Adipocyte (in vitro differentiated cells): ENCODE measurements at regions not wholly inside any gene's neighbourhood (a gene's known extent, or its start where the extent isn't known, plus 50 kb on each side); places are given as distances from the start of the nearest gene placed in this dataset.
"Not testable (repeated sequence)": the region's sequence is repeated elsewhere in the genome, so short reads cannot be mapped to it uniquely, and the experiment has no call there.

Source experiments
- DNase-seq: peaks from one replicate; pipeline ENCODE4 v3.0.0-alpha.2; 2015; ENCODE audit warnings: low read depth
- H3K27me3 ChIP-seq: replicated peaks from 2 replicates; pipeline ENCODE4 v1.7.0; 2013; ENCODE audit warnings: mild to moderate bottlenecking, low read length, moderate library complexity; ENCODE audit not compliant: control insufficient read depth, insufficient read depth
- H3K36me3 ChIP-seq: 2 replicates; pipeline ENCODE4 v1.7.0; 2013; ENCODE audit warnings: low read length, mild to moderate bottlenecking, moderate library complexity; ENCODE audit not compliant: control insufficient read depth, insufficient read depth, severe bottlenecking
- H3K4me1 ChIP-seq: 2 replicates; pipeline ENCODE4 v1.7.0; 2013; ENCODE audit warnings: mild to moderate bottlenecking, low read length, moderate library complexity; ENCODE audit not compliant: control insufficient read depth, insufficient read depth
- H3K4me3 ChIP-seq: 2 replicates; pipeline ENCODE4 v1.7.0; 2013; ENCODE audit warnings: mild to moderate bottlenecking, low read length, moderate library complexity
- H3K9ac ChIP-seq: 2 replicates; pipeline ENCODE4 v1.7.0; 2013; ENCODE audit warnings: mild to moderate bottlenecking, low read length, moderate library complexity
- H3K9me3 ChIP-seq: 2 replicates; pipeline ENCODE4 v1.7.0; 2013; ENCODE audit warnings: mild to moderate bottlenecking, low read length, moderate library complexity; ENCODE audit not compliant: control insufficient read depth

DNA sequence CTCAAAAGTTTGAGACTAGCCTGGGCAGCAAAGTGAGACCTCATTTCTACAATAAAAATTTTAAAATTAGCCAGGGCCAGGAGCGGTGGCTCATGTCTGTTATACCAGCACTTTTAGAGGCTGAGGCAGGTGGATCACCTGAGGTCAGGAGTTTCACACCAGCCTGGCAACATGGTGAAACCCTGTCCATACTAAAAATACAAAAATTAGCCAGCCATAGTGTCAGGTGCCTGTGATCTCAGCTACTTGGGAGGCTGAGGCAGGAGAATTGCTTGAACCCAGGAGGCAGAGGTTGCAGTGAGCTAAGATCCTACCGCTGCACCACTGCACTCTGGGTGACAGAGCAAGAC, 85.1 kb upstream of the MAP4 start:
- H3K9ac ChIP-seq, H3K4me3 ChIP-seq, H3K9me3 ChIP-seq, H3K27me3 ChIP-seq, DNase-seq, H3K36me3 ChIP-seq, H3K4me1 ChIP-seq: not testable (repeated sequence)

DNA sequence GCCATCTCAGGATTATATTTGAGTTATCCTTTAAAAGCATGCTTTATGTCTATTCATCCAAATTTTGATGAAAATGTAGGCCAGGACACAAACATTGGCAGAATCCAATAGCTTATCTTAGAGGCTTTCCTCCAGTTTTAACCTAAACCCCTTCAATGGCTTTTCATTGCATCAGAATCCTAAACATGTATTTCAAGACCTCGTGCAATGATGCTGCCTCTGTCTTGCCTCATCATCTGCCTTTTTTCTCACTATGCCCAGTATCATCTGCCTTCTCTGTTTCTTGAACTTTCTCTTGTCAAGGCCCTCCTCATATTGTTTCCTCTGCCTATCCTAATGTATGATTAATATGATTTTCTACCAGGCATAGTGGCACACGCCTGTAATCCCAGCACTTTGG, 76.1 kb upstream of the MAP4 start:
- no peaks in the 10 kb centered on the region for H3K9me3 ChIP-seq
- no peaks in the 10 kb centered on the region for H3K36me3 ChIP-seq
- H3K4me3 ChIP-seq, result no peak overlapping the region
- H3K9ac ChIP-seq, result no peak overlapping the region
- DNase-seq, result no peak
- peaks cover 5% of the 10 kb centered on the region for H3K4me1 ChIP-seq
- H3K27me3 ChIP-seq, result no peaks in the 10 kb centered on the region

DNA sequence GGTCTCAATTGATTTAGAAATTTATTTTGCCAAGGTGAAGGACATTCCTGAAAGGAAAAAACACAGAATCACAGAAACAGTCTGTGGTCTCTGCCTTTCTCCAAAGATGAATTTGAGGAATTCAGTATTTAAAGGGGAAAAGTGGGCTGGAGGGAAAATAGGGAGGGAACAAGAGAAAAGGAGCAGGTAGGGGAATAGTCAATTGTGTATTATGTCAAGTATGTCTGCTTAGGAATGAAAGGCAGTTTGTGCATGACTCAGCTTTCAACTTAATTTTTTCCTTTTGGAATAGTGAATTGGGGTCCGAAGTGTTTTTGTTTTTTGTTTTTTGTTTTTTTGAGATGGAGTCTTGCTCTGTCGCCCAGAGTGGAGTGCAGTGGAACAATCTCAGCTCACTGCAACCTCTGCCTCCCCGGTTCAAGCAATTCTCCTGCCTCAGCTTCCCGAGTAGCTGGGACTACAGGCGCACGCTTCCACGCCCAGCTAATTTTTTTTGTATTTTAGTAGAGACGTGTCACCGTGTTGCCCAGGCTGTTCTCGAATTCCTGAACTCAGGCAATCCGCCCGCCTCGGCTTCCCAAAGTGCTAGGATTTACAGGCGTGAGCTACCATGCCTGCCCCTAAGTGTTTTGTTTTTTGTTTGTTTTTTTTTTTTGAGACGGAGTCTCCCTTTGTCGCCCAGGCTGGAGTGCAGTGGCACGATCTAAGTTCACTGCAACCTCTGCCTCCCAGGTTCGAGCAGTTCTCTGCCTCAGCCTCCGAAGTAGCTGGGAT, 74.1 kb upstream of the MAP4 start:
- peak overlapping the region; percentile 87 for H3K4me3 ChIP-seq

DNA sequence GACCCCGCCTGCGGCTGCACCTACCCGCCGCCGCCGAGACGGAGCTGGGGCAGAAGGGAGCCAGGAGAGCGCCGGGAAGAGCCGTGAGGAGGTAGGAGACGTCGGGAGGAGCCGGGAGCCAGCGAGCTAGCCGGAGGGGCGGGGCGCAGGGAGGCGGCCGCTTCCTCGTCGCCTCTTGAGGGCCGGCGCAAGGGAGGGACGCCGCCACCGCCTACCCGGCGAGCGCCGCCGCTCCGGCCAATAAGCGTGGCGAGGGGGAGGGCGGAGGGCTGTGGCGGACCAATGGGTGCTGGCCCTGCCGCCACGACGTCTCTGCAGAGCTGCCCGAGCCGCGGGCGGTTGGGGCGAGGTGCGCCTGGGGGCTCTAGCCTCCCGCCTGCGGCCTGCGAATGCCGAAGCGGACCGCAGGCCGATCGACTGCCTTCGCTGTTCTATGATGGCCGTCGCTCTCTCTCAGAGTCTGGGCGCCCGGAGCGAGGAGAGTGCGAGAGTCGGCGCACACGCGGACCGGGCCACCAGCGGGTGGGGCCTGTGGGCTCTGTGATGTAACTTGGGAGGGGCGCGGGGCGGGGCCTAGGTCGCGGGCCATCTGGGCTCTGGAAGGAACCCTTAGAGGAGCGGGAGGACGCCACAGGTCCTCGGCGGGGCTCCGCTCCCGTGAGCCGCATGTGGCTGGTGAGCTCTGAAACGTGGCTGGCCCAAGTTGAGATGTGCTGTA, 72.7 kb upstream of the MAP4 start:
- Histone ChIP-seq H3K4me1 (peaks cover 35% of the 10 kb centered on the region), H3K4me3 (peak overlapping the region; percentile 87), H3K9ac (peak overlapping the region; percentile 98), H3K9me3 (no peaks in the 10 kb centered on the region), H3K36me3 (no peaks in the 10 kb centered on the region), H3K27me3 (no peaks in the 10 kb centered on the region)
- peak; percentile 98 for DNase-seq

More for the DNA sequence above, 74.1 kb upstream of the MAP4 start:
- no peaks in the 10 kb centered on the region for H3K27me3 ChIP-seq
- H3K36me3 ChIP-seq, result no peaks in the 10 kb centered on the region
- DNase-seq, result no peak
- H3K9ac ChIP-seq, result peak overlapping the region; percentile 98
- no peaks in the 10 kb centered on the region for H3K9me3 ChIP-seq
- H3K4me1 ChIP-seq, result peaks cover 23% of the 10 kb centered on the region

DNA sequence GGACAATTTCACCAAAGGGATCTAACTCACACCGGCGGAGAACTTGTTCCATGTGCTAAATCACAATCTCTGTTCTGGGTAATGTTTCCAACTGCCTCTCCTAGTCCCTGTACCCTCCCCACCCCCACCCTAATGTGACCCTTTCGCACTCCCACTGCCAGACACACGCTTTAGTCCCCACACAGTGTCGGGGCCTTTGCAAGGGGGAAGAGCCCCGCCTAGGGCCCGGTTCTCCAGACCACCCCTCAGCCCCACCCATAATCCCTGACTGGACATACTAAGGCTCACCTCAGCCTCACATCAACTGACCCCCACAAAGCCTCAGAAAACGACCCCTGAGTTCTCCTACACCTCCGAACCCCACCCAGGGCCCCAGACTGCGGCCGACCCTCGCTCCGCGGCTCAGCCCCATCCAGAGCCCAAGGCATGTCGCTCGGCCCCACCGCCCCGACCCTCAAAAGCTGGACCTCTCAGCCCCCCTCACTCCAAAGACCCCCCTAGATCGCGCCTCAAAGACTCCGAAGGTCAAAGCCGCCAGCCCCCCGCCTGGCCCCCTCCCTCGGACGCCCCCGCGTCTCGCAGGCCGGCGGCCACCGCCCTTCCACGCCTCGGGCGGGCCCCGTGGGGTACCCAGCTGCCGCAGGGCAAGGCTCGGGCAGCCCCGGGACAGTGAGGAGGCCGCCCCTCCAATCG, 72.0 kb upstream of the MAP4 start:
- Histone ChIP-seq H3K4me1 (peaks cover 35% of the 10 kb centered on the region), H3K36me3 (no peaks in the 10 kb centered on the region), H3K9me3 (no peaks in the 10 kb centered on the region), H3K27me3 (no peaks in the 10 kb centered on the region), H3K4me3 (peak overlapping the region; percentile 87), H3K9ac (peak overlapping the region; percentile 98)
- DNase-seq, result peak; percentile 70

DNA sequence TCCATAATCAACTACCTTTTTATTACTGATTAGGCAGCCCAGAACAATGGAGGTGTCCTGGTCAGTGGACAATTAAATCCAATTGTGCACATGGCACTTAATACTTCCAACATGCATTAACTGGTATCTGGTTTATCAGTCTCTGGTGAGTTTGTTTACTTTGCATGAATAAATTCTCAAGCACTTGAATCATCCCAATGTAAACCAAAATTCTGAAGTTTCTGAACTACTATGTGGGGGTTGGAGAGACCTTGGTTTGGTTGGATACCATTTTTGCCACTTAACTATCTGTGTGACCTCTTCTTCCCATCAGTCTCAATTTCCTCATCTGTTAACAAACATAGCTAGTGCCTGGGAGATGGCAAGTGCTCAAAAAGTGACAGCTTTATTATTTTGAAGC, 70.5 kb upstream of the MAP4 start:
- peak; percentile 55 for DNase-seq
- no peaks in the 10 kb centered on the region for H3K36me3 ChIP-seq
- peaks cover 47% of the 10 kb centered on the region for H3K4me1 ChIP-seq
- H3K9ac ChIP-seq, result peak overlapping the region; percentile 98
- no peaks in the 10 kb centered on the region for H3K27me3 ChIP-seq
- H3K4me3 ChIP-seq, result peak overlapping the region; percentile 87
- H3K9me3 ChIP-seq, result no peaks in the 10 kb centered on the region

DNA sequence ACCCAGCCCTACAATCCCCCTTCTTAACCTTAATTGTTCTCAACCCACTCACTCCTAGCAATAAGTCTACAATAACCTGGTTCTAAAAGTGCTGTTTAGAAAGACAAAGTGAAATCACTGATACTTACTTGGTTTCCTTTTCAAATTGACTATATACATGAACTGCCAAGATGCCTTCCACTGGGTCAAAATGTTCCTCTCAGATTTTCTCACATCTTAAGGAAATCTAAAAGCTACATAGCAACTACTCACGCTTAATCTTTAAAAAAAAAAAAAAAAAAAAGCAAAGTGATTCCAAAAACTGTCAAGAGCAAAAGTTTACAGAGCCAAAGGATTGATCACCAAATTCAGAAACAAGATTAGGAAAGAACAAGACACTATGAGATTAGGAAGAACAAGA, 68.7 kb upstream of the MAP4 start:
- peak overlapping the region; percentile 8 for H3K9ac ChIP-seq
- H3K36me3 ChIP-seq, result peaks cover 5% of the 10 kb centered on the region
- H3K9me3 ChIP-seq, result no peaks in the 10 kb centered on the region
- H3K27me3 ChIP-seq, result no peaks in the 10 kb centered on the region
- H3K4me3 ChIP-seq, result no peak overlapping the region
- DNase-seq, result no peak
- H3K4me1 ChIP-seq, result peaks cover 46% of the 10 kb centered on the region

DNA sequence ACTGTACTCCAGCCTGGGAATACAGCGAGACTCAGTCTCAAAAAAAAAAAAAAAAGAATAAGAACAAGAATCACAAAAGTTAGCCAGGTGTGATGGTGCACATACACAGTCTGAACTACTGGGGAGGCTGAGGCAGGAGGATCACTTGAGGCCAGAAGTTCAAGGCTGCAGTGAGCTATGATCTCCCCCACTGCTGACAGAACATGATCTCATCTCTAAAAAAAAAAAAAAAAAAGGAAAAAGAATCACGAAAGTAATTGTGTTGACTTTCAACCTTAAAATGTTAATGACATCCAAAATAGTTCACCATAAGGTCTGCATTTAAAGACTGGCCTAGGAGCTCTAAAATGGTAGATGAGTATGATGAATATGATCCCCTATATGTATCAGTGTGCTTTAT, 68.0 kb upstream of the MAP4 start:
- Histone ChIP-seq H3K4me3 (no peak overlapping the region), H3K36me3 (peaks cover 7% of the 10 kb centered on the region), H3K9me3 (no peaks in the 10 kb centered on the region), H3K4me1 (peaks cover 42% of the 10 kb centered on the region), H3K9ac (no peak overlapping the region), H3K27me3 (no peaks in the 10 kb centered on the region)
- DNase-seq, result no peak

DNA sequence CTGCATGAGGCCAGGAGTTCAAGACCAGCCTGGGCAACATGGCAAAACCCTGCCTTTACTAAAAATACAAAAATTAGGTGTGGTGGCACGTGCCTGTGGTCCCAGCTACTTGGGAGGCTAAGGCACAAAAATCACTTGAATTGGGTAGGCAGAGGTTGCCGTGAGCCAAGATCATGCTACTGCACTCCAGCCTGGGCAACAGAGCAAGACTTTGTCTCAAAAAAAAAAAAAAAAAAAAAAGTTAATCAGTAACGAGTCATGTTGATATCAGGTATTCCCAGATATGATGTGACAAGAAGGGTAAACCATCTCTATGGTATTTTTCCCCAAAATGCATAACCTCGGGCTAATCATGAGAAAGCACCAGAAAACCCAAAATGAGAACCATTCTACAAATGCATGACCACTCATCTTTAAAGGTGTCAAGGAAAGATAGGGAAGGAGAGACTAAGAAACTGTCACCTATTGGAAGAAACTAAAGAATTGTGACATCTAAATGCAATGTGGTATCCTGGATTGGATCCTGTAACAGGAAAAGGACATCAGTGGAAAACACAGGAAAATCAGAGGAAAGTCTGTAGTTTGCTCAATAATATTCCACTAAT, 66.5 kb upstream of the MAP4 start:
- Histone ChIP-seq H3K9me3 (no peaks in the 10 kb centered on the region), H3K4me3 (no peak overlapping the region), H3K4me1 (peaks cover 49% of the 10 kb centered on the region), H3K27me3 (no peaks in the 10 kb centered on the region), H3K36me3 (peaks cover 7% of the 10 kb centered on the region), H3K9ac (no peak overlapping the region)
- DNase-seq, result no peak

DNA sequence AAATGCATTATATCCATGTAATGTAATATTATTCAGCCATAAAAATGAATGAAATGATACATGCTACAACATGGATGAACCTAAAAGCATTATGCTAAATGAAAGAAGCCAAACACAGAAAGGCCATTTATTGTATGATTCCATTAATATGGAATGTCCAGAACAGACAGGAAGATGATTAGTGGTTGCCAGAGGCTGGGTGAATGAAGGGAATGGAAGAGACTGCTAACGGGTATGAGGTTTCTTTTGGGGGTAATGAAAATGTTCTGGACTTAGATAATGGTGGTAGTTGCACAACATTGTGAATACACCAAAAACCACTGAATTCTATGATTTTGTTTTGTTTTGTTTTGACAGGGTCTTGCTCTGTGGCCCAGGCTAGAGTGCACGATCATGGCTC, 61.6 kb upstream of the MAP4 start:
- peak; percentile 53 for DNase-seq
- Histone ChIP-seq H3K4me1 (peaks cover 24% of the 10 kb centered on the region), H3K27me3 (no peaks in the 10 kb centered on the region), H3K36me3 (peaks cover 7% of the 10 kb centered on the region), H3K4me3 (no peak overlapping the region), H3K9me3 (no peaks in the 10 kb centered on the region), H3K9ac (no peak overlapping the region)

DNA sequence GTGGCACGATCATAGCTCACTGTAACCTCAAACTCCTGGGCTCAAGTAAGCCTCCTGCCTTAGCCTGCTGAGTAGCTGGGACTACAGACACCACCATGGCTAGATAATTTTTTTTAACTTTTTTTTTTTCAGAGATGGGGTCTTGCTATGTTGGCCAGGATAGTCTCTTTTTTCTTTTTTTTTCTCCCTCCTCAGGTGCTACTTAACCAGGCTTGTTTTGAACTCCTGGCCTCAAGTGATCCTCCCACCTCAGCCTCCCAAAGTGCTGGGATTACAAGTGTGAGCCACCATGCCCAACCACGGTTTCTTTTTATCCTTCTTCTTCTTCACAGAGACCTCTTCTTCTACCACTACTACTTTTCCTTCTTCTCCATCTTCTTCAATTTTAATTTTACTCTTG, 53.8 kb upstream of the MAP4 start:
- no peak for DNase-seq
- peaks cover 15% of the 10 kb centered on the region for H3K36me3 ChIP-seq
- H3K27me3 ChIP-seq, result no peaks in the 10 kb centered on the region
- H3K4me3 ChIP-seq, result no peak overlapping the region
- no peaks in the 10 kb centered on the region for H3K9me3 ChIP-seq
- peaks cover 31% of the 10 kb centered on the region for H3K4me1 ChIP-seq
- H3K9ac ChIP-seq, result no peak overlapping the region
